Tongue (tissue), 1 donor: ENCODE measurements at regions not wholly inside any gene's neighbourhood (a gene's known extent, or its start where the extent isn't known, plus 50 kb on each side); places are given as distances from the start of the nearest gene placed in this dataset.

Source experiments
- DNase-seq: peaks from one replicate; pipeline ENCODE4 v3.0.0-alpha.2; 2015

- DNase-seq = no peak
These were observed 162.3 kb downstream of the IRF8 start for GRCh38 chr16:86061318-86061695.

DNA sequence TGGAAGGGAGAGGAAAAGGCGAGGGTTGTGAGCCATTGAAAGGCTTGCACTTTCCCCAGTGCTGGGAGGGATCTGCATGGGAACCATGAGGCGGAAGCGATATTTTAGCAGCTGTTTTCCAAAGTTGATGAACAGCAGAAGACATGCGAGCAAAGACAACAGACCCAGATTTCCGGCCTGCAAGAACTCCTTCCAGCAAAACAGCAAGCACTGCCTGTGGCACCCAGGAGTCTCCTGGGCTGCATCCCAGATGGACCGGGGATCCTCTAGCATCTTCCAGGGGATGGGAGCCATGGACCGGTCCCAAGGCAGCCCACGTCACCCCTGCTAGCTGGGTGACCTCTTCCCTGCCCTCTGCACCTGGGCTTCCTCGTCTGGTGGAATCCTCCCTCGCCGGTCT lies 162.8 kb downstream of the IRF8 start:
- DNase-seq = peak; percentile 71

GRCh38 chr16:86062271-86062965 lies 163.5 kb downstream of the IRF8 start:
- no peak for DNase-seq

DNA sequence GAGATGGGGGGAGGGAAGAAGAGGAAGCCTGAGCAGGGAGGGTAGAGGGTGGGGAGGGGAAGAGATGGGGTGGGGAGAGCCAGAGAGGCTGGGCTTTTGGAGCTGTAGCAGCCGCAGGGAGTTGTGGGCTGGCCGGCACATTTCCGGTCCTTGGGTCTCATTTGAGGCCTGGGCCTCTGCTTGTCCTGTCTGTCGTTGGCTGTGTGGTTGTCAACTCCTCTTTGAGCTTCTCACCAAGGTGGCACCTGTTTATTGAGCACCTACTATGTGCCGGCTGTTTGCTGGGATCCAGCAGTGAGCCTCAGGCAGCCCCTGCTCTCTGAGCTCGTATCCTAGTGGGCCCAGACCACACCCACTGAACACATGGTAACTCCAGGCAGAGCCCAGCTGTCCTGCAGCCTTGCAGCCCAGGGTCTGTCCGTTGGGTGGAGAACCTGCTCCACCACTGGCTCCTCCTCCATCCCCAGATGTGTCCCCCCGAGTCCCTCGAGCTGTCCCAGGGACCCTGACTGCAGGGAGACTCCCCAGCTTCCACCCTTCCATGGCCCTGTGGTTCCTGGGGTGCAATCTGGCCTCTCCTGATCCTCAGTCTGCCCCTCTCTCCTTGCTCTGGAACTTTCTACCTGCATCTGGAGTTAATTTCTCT lies 164.9 kb downstream of the IRF8 start:
- DNase-seq = peak; percentile 42

DNA sequence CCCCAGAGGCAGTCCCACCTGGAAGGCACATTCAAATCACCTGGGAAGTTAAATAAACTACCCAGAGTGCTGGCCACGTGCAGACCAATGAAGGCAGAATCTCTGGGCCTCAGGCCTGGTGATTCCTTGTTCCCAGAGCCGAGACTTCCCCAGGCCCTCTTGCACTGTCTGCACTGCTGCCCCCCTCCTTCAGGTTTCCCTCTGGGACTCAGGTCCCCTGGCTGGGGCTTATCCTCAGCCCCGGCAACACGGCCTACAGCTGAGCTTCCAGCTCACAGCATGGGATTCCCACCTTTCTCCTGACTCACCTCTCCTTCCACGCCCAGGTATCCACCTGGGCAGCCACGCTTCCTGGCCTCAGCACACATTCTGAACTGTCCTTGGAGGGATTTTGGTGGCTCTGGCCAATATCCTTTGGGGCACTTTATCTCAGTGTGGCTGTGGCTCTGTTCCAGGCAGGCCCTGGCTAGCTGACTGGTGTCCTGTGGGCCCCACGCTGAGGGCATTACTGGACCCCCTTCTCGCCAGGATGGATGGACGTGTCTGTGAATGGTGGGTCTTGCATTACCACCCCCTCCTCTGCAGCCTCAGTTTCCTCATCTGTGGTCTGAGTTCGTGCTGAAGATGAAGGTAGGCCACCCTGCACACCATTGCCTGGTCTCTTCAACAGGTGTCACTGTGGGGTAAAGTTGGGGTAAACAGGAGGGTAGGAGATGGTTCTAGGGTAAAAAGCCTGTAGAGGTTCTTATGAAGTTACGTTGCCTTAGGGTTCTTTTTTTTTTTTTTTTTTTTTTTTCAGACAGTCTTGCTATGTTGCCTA lies 165.7 kb downstream of the IRF8 start:
- no peak for DNase-seq

DNA sequence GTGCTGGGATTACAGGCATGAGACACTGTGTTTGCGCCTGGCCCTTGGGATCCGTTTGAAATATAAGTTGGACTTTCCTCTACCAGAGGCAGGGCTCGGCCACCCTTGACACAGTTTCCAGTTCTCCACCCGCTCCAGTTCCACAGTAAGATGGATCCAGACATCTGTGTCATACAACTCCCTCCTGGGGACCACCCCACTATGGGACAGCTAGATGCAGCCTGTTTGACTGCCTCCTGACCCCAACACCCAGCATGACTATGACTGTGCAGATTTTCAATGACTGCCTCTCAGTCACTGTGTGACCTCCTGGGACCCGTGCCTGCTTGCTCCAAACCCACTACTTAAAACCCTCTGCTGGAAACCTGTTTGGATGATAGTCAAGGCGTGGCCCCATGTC lies 166.7 kb downstream of the IRF8 start:
- no peak for DNase-seq

- DNase-seq = no peak
These were observed 167.8 kb downstream of the IRF8 start for GRCh38 chr16:86066811-86067210.

DNA sequence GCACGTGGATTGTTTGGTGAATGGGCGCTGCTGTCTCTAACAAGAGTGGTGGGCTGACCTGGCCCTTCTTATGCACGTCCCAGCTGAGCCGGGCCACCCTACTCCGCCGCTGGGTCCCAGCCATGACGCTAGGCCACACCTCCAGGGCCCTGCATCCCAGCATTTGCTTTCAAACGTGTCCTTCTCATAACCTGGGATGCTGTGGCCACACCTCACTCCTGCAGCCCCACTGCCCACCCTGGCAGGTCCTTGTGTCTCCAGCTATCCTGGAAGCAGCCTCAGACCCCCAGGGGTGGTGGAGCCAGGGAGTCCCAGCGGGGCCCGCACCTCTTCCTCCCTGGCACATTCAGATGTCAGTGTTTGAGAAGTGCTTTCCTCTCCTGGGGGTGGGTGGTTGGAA lies 168.6 kb downstream of the IRF8 start:
- DNase-seq = no peak

DNA sequence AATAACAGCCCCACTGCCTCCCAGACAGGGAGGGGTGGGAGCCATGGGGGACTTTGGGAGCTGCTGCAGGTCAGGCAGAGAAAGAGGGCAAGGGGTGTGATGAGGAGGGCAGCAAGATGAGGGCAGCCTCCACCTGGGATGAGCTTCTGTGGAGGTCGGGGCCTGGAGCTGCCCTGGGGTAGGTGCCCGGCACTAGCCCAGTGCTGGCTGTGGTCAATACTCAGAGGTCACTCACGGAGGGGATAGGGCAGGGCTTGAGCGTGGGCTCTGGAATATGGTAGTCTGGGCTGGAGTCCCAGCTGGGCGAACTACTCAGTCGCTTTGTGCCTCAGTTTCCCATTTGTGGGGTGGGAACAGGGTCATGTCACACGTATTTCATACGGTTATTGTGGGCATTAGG lies 169.0 kb downstream of the IRF8 start:
- DNase-seq = no peak

DNA sequence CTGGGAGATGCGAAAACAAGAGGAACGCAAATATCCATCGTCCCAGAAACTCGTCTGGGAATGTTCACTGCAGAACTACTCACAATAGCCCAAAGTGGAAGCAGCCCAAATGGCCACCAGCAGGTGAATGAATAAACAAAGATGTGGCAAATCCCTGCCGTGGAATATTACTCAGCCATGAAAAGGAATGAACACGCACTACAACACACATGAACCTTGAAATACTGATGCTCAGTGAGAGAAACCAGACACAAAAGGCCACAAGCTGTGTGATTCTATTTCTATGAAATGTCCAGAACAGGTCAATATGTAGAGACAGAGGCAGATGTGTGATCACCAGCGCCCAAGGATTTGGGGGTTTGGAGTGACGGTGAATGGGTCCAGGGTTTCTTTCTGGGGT lies 169.8 kb downstream of the IRF8 start:
- no peak for DNase-seq

GRCh38 chr16:86069736-86070298 lies 170.9 kb downstream of the IRF8 start:
- DNase-seq = no peak

- peak; percentile 32 for DNase-seq
These were observed 171.5 kb downstream of the IRF8 start for GRCh38 chr16:86070484-86070883.

GRCh38 chr16:86070971-86071370 lies 172.0 kb downstream of the IRF8 start:
- DNase-seq = no peak

- no peak for DNase-seq
These were observed 172.8 kb downstream of the IRF8 start for GRCh38 chr16:86071611-86072240.

DNA sequence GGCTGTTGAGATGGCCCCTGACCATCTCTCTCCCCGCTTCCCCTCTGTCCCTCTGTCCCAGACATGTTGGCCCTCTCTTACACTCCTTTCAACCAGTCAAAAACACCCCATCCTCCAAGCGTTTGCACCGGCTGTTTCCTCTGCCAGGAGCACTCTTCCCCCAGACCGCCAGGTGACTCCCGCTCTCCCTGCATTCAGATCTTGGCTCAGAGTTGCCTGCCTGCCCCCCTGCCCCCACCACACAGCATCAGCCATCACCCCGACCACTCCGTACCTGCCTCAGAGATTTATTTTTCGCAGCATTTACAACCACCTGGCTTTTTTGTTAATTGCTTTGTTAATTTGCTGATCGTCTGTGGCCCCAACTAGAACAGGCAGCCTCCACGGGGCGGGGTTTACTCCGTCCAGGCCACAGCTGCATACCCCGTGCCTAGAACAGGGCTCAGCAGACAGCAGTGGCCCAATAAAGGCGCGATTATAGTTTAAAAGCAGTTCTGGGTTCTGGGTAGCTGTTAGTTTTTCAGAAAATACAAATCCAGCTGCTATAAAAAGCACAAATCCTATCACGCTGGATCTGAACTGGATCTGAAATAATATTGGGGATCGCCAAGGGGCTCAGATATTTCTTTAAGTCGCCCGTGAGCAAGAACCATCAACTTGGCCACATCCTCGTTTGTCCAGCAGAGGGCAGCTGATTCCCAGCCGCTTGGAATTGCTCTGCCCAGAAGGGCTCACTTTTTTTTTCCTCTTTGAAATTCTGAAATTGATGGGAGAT lies 173.6 kb downstream of the IRF8 start:
- DNase-seq = peak; percentile 89

- DNase-seq = no peak
These were observed 174.2 kb downstream of the IRF8 start for GRCh38 chr16:86073103-86073625.

DNA sequence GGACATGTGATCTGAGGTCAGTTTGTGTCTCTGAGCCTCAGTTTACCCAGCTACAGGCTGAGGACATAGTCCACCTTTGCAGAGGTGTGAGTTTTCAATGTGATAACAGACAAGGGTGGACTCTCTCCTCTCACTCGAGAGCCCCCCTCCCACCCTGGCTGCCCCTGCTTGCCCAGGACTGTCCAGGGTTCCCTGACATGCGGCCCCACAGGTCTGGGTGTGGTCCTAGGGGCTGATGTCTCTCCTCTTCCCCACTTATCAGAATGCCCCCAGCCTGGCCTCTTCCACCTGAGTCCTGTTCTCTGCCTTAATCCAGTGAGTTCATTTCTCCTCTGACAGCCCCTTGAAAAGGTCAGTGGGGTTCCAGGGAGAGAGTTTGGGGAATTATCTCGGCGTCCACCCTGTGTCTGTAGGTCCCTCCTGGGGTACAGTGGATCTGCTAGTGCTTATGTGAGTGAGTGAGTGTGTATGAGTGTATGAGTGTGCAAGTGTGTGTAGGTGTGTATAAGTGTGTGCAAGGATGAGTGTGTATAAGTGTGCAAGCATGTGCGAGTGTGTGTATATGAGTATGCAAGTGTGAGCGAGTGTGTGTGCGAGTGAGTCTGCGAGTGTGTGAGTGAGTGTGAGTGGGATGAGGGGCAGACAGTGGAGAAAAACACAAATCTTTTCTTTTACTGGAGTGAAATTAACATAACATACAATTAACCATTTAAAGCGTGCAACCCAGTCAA lies 175.0 kb downstream of the IRF8 start:
- DNase-seq = no peak

- DNase-seq = no peak
These were observed 175.9 kb downstream of the IRF8 start for GRCh38 chr16:86074651-86075487.

DNA sequence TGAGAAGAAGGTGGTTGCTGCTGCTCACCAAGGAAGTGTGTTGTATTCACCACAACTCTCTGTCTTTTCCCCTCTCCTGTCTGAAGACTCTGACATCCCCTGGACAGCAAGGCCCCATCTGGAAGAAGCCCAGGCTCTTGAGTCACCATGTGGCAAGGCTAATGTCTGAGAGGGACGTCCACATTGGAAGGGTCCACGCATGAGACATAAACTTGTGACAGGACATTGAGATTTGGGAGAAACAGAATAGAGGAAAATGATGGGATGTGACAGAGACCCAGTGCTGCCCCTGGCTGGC lies 176.5 kb downstream of the IRF8 start:
- DNase-seq = no peak

DNA sequence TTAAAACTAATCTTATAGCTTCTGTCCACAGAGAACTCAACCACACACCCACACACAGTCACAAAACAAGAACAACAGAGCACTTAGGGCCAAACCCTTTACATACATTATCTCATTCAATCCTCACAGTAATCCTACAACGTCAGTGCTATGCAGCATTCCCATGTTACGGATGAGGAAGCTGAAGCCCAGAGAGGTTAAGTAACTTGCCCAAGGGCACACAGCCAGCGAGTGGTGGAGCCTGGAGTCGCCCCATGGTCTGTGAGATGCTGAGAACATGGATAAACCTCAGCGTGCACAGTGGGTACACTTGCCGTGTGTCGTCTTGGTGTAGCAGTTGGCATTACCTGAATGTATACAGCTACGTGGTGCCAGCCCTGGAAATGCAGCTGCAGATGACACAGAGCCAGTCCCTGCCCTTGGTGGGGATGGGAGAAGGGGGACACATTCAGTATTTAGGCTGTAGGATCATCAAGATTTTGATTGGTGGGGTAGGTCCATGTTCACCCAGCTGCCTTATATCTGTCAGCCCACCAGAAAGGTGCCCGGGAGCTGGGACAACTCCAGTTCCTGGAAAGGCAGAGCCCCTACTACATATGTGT lies 177.0 kb downstream of the IRF8 start:
- DNase-seq = no peak
